Thymus (tissue), 11 donors: ENCODE measurements at regions not wholly inside any gene's neighbourhood (a gene's known extent, or its start where the extent isn't known, plus 50 kb on each side); places are given as distances from the start of the nearest gene placed in this dataset.

ENCODE experiments used
- DNase-seq, 9 donors: peaks; one replicate each; pipeline ENCODE4 v3.0.0-alpha.2; 2013; ENCODE audit warnings: low spot score in 9 of 9, low read depth in 6 of 9, missing footprints in 1 of 9
- H3K27ac ChIP-seq, 2 donors: one replicate each; pipeline ENCODE4 v1.5.1; 2013; ENCODE audit warnings: control low read depth in 1 of 2, low read depth in 1 of 2, low read length in 1 of 2, mild to moderate bottlenecking in 1 of 2, moderate library complexity in 1 of 2
- H3K27me3 ChIP-seq, 2 donors: one replicate each; pipeline ENCODE4 v1.5.1; 2013; ENCODE audit warnings: low read length in 1 of 2; ENCODE audit not compliant: control insufficient read depth in 2 of 2, insufficient read depth in 1 of 2
- H3K36me3 ChIP-seq, 2 donors: one replicate each; pipeline ENCODE4 v1.5.1; 2013; ENCODE audit warnings: low read length in 1 of 2, mild to moderate bottlenecking in 1 of 2, moderate library complexity in 1 of 2; ENCODE audit not compliant: control insufficient read depth in 2 of 2, insufficient read depth in 2 of 2
- H3K4me1 ChIP-seq, 2 donors: one replicate each; pipeline ENCODE4 v1.5.1; 2013; ENCODE audit warnings: low read length in 2 of 2; ENCODE audit not compliant: control insufficient read depth in 2 of 2, insufficient read depth in 2 of 2
- H3K4me3 ChIP-seq, 2 donors: one replicate each; pipeline ENCODE4 v1.5.1; 2013; ENCODE audit warnings: low read length in 2 of 2, control low read depth in 1 of 2, mild to moderate bottlenecking in 1 of 2
- H3K9me3 ChIP-seq, 2 donors: one replicate each; pipeline ENCODE4 v1.5.1; 2013; ENCODE audit warnings: low read length in 1 of 2, mild to moderate bottlenecking in 1 of 2; ENCODE audit not compliant: control insufficient read depth in 2 of 2, insufficient read depth in 1 of 2
- WGBS: extraction: QIAGEN DNeasy Blood & Tissue Kit; methylation state at CpG from one replicate; pipeline ENCODE4 v1.1.7; 2013; 5-methylcytosine and 5-hydroxymethylcytosine counted together
- donor health status: healthy.

- no peaks in the 10 kb centered on the region for H3K9me3 ChIP-seq
- 78% methylated on average over 4 of the region's 4 CpGs for WGBS
- no peak for DNase-seq
- H3K4me1 ChIP-seq, result no peaks in the 10 kb centered on the region
- H3K4me3 ChIP-seq, result no peak overlapping the region
- H3K27me3 ChIP-seq, result peaks cover 2% of the 10 kb centered on the region in 2 donors
- H3K27ac ChIP-seq, result no peak overlapping the region
- no peaks in the 10 kb centered on the region for H3K36me3 ChIP-seq
Measured at GRCh38 chr15:89034305-89034704, 54.0 kb upstream of the ABHD2 start.

DNA sequence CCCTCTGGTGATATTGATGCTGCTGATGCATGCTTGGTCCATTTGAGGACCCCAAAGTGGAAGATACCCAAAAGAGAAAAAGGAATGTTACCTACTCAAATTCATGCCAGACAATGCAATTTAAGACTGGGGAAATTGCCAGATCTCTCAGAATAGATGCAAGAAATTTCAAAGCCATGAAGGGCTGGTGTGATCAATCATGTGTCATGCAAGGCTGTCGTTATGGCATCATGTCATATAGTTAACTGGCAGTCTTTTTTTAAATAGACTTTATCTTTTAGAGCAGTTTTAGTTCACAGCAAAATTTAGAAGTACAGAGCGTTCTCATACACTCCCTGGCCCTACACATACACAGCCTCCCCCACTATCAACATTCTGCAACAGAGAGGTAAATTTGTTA, 53.1 kb upstream of the ABHD2 start:
- Histone ChIP-seq H3K27me3 (peaks cover 2% of the 10 kb centered on the region in 2 donors), H3K4me1 (no peaks in the 10 kb centered on the region), H3K4me3 (no peak overlapping the region), H3K27ac (no peak overlapping the region), H3K9me3 (no peaks in the 10 kb centered on the region), H3K36me3 (no peaks in the 10 kb centered on the region)
- WGBS, result 94% methylated on average over 2 of the region's 2 CpGs
- DNase-seq, result no peak

- Histone ChIP-seq H3K27me3 (peaks cover 2% of the 10 kb centered on the region in 2 donors), H3K4me3 (no peak overlapping the region), H3K9me3 (no peaks in the 10 kb centered on the region), H3K4me1 (no peaks in the 10 kb centered on the region), H3K36me3 (no peaks in the 10 kb centered on the region), H3K27ac (no peak overlapping the region)
- WGBS, result 94% methylated on average over 2 of the region's 2 CpGs
- no peak for DNase-seq
Measured at GRCh38 chr15:89035658-89036057, 52.6 kb upstream of the ABHD2 start.

DNA sequence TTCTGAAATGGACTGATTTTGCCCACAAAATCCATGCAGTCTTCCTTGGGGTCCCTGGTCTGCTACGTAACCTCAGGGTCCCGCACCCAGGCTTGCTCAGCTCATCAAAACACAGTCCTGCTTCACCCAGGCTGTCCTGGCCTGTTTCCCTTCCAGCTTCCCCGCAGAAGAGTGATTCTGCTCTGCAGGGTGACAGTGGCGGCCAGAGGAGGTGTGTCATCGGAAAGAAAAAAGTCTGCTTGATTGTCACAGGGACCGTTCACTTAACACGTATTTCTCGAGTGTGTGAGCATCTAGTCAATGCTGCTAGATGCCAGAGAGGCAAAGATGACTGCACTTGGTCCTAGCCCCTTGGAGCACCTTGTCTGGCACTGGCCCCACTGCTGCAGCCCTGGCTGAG, 50.1 kb upstream of the ABHD2 start:
- Histone ChIP-seq H3K27me3 (peaks cover 2% of the 10 kb centered on the region in 2 donors), H3K27ac (no peak overlapping the region), H3K4me1 (no peaks in the 10 kb centered on the region), H3K36me3 (no peaks in the 10 kb centered on the region), H3K4me3 (no peak overlapping the region), H3K9me3 (no peaks in the 10 kb centered on the region)
- DNase-seq, result no peak
- 94% methylated on average over 8 of the region's 8 CpGs for WGBS
